ENCODE measurements at regions not wholly inside any gene's neighbourhood (a gene's known extent, or its start where the extent isn't known, plus 50 kb on each side); places are given as distances from the start of the nearest gene placed in this dataset.

DNA sequence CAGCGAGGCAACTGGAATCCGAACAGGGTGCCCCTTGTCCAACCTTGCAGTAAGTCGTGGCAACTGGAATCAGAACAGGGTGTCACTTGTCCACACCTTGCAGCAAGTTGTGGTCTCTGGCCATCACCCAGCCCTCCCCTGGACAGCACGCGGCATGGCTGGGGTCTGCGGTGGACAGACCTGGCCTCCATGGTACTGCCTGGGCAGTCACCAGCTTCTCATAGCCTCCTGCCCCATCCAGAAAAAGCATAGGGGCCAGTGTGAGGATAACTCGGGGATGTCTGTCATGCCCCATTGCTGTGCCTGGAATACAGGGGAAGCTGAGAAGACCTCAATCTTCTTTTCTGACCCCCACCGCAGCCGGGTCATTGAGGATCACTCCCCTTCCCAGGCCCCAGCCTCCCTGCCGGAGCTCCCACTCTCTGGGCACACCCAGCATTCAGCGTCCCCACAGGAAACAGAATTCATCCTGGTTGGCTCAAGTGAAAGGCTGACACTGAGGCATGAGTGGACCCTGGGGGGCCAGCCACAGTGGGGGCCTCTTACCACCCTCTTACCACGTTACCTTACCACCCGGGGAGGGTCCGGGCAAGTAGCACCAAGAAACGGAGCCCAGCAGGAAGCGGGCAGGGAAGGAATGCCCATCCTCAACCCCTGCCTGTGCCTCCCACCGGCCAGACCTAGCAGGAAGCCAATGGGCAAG, 68.0 kb upstream of the RAB6C start:
- no peak overlapping the region for H3K4me3 ChIP-seq (ENCODE audit: low read length)
- no peaks in the 10 kb centered on the region for H4K20me1 ChIP-seq (ENCODE audit: insufficient read depth, low read length)
- no peaks in the 10 kb centered on the region for H3K27me3 ChIP-seq (ENCODE audit: low read depth, low read length)
- H3K27ac ChIP-seq (ENCODE audit: low read length): no peak overlapping the region
- no peaks in the 10 kb centered on the region for H3K79me2 ChIP-seq (ENCODE audit: low read length)
- H3K4me1 ChIP-seq (ENCODE audit: low read length): no peaks in the 10 kb centered on the region
- no peaks in the 10 kb centered on the region for H3K36me3 ChIP-seq (replicated peaks; ENCODE audit: low read depth, low read length)
- TF ChIP-seq, protein P1, sequence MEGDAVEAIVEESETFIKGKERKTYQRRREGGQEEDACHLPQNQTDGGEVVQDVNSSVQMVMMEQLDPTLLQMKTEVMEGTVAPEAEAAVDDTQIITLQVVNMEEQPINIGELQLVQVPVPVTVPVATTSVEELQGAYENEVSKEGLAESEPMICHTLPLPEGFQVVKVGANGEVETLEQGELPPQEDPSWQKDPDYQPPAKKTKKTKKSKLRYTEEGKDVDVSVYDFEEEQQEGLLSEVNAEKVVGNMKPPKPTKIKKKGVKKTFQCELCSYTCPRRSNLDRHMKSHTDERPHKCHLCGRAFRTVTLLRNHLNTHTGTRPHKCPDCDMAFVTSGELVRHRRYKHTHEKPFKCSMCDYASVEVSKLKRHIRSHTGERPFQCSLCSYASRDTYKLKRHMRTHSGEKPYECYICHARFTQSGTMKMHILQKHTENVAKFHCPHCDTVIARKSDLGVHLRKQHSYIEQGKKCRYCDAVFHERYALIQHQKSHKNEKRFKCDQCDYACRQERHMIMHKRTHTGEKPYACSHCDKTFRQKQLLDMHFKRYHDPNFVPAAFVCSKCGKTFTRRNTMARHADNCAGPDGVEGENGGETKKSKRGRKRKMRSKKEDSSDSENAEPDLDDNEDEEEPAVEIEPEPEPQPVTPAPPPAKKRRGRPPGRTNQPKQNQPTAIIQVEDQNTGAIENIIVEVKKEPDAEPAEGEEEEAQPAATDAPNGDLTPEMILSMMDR (IDR thresholded peaks at IDR 0.05; ENCODE audit: low read depth, low read length): no peak
- TF ChIP-seq EZH2phosphoT487 (IDR thresholded peaks at IDR 0.05; ENCODE audit: low read depth): no peak
- H2AFZ ChIP-seq (ENCODE audit: low read depth, low read length): no peak overlapping the region
- no peak overlapping the region for H3K4me2 ChIP-seq (ENCODE audit: low read length)
- H3K9me3 ChIP-seq (ENCODE audit: insufficient read depth, low read length): no peaks in the 10 kb centered on the region
- H3K9ac ChIP-seq (ENCODE audit: low read length): no peak overlapping the region

DNA sequence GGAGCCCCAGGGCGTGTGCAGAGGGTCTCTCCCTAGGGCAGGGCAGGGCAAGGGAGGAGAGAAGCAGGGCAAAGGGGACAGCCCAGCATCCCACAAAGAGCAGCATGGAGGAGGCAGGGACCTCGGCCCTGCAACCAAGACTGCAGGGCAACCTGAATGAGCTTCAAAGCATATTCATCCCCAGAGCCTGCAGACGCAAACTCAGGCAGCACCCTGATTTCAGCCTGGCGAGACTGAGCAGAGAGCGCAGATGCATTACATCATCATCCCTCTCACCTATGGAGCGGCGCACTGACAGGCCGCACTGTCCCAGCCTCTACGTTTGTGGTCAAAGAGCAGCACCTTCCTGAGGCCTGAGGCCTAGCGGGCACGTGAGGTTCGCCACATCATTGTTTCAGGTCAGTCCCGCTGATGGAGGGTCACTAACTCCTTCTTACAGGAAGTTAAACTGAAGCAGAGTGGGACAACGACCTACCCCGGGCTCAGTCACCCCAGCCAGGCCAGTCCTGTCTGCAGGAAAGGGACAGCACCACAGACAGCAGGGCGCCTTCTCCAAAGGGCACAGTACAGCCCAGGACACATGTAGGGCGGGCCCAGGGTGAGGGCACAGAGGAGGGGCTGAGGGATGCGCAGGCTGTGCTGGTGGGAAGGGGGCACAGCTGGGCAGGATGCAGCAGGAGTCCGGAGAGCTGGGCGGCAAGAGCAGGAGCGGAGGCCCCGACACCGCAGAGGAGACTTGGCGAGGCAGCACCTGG, 67.2 kb upstream of the RAB6C start:
- no peaks in the 10 kb centered on the region for H3K79me2 ChIP-seq (ENCODE audit: low read length)
- TF ChIP-seq, protein P1 (IDR thresholded peaks at IDR 0.05; ENCODE audit: low read depth, low read length): no peak
- no peak for TF ChIP-seq EZH2phosphoT487 (IDR thresholded peaks at IDR 0.05; ENCODE audit: low read depth)
- no peaks in the 10 kb centered on the region for H3K36me3 ChIP-seq (replicated peaks; ENCODE audit: low read depth, low read length)
- H2AFZ ChIP-seq (ENCODE audit: low read depth, low read length): no peak overlapping the region
- no peak overlapping the region for H3K9ac ChIP-seq (ENCODE audit: low read length)
- H3K4me2 ChIP-seq (ENCODE audit: low read length): no peak overlapping the region
- no peaks in the 10 kb centered on the region for H3K9me3 ChIP-seq (ENCODE audit: insufficient read depth, low read length)
- H3K4me1 ChIP-seq (ENCODE audit: low read length): no peaks in the 10 kb centered on the region
- H4K20me1 ChIP-seq (ENCODE audit: insufficient read depth, low read length): no peaks in the 10 kb centered on the region
- H3K27ac ChIP-seq (ENCODE audit: low read length): no peak overlapping the region
- no peaks in the 10 kb centered on the region for H3K27me3 ChIP-seq (ENCODE audit: low read depth, low read length)
- H3K4me3 ChIP-seq (ENCODE audit: low read length): no peak overlapping the region

DNA sequence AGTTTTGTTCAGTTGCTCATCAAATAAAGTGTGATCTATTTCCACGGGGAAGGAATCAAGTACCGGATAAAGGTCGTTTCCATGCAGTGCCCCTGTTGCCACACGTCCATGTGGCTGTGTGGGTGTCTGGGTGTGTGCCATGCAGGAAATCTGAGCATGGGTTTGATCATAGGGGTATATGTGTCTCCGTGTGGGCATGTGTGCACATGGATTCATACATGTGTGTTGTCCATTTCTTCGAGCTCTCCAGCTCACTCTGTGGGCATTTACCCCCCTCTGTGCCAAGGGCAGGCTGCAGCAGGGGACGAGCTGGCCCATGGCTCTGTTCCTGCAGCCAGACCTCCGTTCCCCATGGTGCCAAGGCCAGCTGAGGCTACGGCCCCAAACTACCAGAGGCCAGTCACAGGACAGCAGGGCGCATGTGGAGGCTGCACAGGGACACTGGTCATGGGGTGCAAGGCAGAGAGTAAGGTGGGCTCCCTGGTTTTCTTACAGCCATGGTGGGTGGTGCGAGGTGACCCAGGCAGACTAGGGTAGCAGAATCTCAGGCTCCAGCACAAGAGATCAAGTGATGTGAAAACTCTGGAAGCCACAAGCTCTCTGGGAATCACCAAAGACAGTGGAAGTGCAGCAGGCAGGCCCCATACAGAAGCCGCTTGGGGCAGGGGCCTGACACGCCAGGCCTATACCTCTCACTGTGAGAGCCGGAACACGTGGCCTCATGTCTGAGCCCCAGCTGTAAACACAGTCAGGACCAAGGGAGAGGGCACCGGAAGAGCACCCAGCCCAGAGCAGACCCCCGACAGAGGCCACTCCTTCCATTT, 66.4 kb upstream of the RAB6C start:
- Histone ChIP-seq H3K4me1 (ENCODE audit: low read length) (no peaks in the 10 kb centered on the region), H3K9me3 (ENCODE audit: insufficient read depth, low read length) (0 out of 2 replicates have a peak, but pooled peaks cover 2% of the 10 kb centered on the region), H2AFZ (ENCODE audit: low read depth, low read length) (no peak overlapping the region), H3K36me3 (replicated peaks; ENCODE audit: low read depth, low read length) (no peaks in the 10 kb centered on the region), H3K4me3 (ENCODE audit: low read length) (no peak overlapping the region), H3K27me3 (ENCODE audit: low read depth, low read length) (no peaks in the 10 kb centered on the region), H3K79me2 (ENCODE audit: low read length) (no peaks in the 10 kb centered on the region), H3K4me2 (ENCODE audit: low read length) (no peak overlapping the region), H3K27ac (ENCODE audit: low read length) (no peak overlapping the region), H4K20me1 (ENCODE audit: insufficient read depth, low read length) (no peaks in the 10 kb centered on the region), H3K9ac (ENCODE audit: low read length) (no peak overlapping the region)
- TF ChIP-seq EZH2phosphoT487 (IDR thresholded peaks at IDR 0.05; ENCODE audit: low read depth): no peak
- TF ChIP-seq, protein P1 (IDR thresholded peaks at IDR 0.05; ENCODE audit: low read depth, low read length): no peak
